ENCODE measurements at regions not wholly inside any gene's neighbourhood (a gene's known extent, or its start where the extent isn't known, plus 50 kb on each side); places are given as distances from the start of the nearest gene placed in this dataset.

- no peak overlapping the region for H2AFZ ChIP-seq (ENCODE audit: low read length, unreplicated experiment)
- no peaks in the 10 kb centered on the region for H3K36me3 ChIP-seq (ENCODE audit: insufficient read depth, low read length)
- H3K4me3 ChIP-seq (ENCODE audit: low read depth, low read length) = no peak overlapping the region
- H3K4me1 ChIP-seq (ENCODE audit: control insufficient read depth, insufficient read depth, low read length, unreplicated experiment) = no peaks in the 10 kb centered on the region
- H3K27me3 ChIP-seq (ENCODE audit: insufficient read depth, low read length) = no peaks in the 10 kb centered on the region
- no peak overlapping the region for H3K27ac ChIP-seq (ENCODE audit: low read depth, low read length)
- H3K79me2 ChIP-seq (ENCODE audit: control insufficient read depth, insufficient read depth, low read length, unreplicated experiment) = no peaks in the 10 kb centered on the region
Observed at GRCh38 chr5:2550509-2550908, 201.0 kb downstream of the IRX2 start.

GRCh38 chr5:2549900-2550299 lies 201.6 kb downstream of the IRX2 start:
- no peaks in the 10 kb centered on the region for H3K79me2 ChIP-seq (ENCODE audit: control insufficient read depth, insufficient read depth, low read length, unreplicated experiment)
- no peaks in the 10 kb centered on the region for H3K27me3 ChIP-seq (ENCODE audit: insufficient read depth, low read length)
- no peak overlapping the region for H3K27ac ChIP-seq (ENCODE audit: low read depth, low read length)
- H2AFZ ChIP-seq (ENCODE audit: low read length, unreplicated experiment) = no peak overlapping the region
- H3K4me3 ChIP-seq (ENCODE audit: low read depth, low read length) = no peak overlapping the region
- no peaks in the 10 kb centered on the region for H3K4me1 ChIP-seq (ENCODE audit: control insufficient read depth, insufficient read depth, low read length, unreplicated experiment)
- H3K36me3 ChIP-seq (ENCODE audit: insufficient read depth, low read length) = no peaks in the 10 kb centered on the region

- Histone ChIP-seq H3K27ac (ENCODE audit: low read depth, low read length) (no peak overlapping the region), H3K36me3 (ENCODE audit: insufficient read depth, low read length) (no peaks in the 10 kb centered on the region), H3K79me2 (ENCODE audit: control insufficient read depth, insufficient read depth, low read length, unreplicated experiment) (no peaks in the 10 kb centered on the region), H3K27me3 (ENCODE audit: insufficient read depth, low read length) (no peaks in the 10 kb centered on the region), H3K4me1 (ENCODE audit: control insufficient read depth, insufficient read depth, low read length, unreplicated experiment) (no peaks in the 10 kb centered on the region), H3K4me3 (ENCODE audit: low read depth, low read length) (no peak overlapping the region), H2AFZ (ENCODE audit: low read length, unreplicated experiment) (no peak overlapping the region)
Observed at GRCh38 chr5:2549354-2549753, 202.1 kb downstream of the IRX2 start.

- Histone ChIP-seq H3K27ac (ENCODE audit: low read depth, low read length) (no peak overlapping the region), H3K79me2 (ENCODE audit: control insufficient read depth, insufficient read depth, low read length, unreplicated experiment) (no peaks in the 10 kb centered on the region), H3K4me3 (ENCODE audit: low read depth, low read length) (no peak overlapping the region), H3K4me1 (ENCODE audit: control insufficient read depth, insufficient read depth, low read length, unreplicated experiment) (no peaks in the 10 kb centered on the region), H2AFZ (ENCODE audit: low read length, unreplicated experiment) (no peak overlapping the region), H3K27me3 (ENCODE audit: insufficient read depth, low read length) (no peaks in the 10 kb centered on the region), H3K36me3 (ENCODE audit: insufficient read depth, low read length) (no peaks in the 10 kb centered on the region)
Observed at GRCh38 chr5:2546938-2547337, 204.5 kb downstream of the IRX2 start.

GRCh38 chr5:2544003-2544402 lies 207.5 kb downstream of the IRX2 start:
- Histone ChIP-seq H2AFZ (ENCODE audit: low read length, unreplicated experiment) (no peak overlapping the region), H3K27me3 (ENCODE audit: insufficient read depth, low read length) (no peaks in the 10 kb centered on the region), H3K79me2 (ENCODE audit: control insufficient read depth, insufficient read depth, low read length, unreplicated experiment) (no peaks in the 10 kb centered on the region), H3K27ac (ENCODE audit: low read depth, low read length) (no peak overlapping the region), H3K4me1 (ENCODE audit: control insufficient read depth, insufficient read depth, low read length, unreplicated experiment) (no peaks in the 10 kb centered on the region), H3K36me3 (ENCODE audit: insufficient read depth, low read length) (no peaks in the 10 kb centered on the region), H3K4me3 (ENCODE audit: low read depth, low read length) (no peak overlapping the region)

- Histone ChIP-seq H3K4me3 (ENCODE audit: low read depth, low read length) (no peak overlapping the region), H3K27me3 (ENCODE audit: insufficient read depth, low read length) (no peaks in the 10 kb centered on the region), H2AFZ (ENCODE audit: low read length, unreplicated experiment) (no peak overlapping the region), H3K79me2 (ENCODE audit: control insufficient read depth, insufficient read depth, low read length, unreplicated experiment) (no peaks in the 10 kb centered on the region), H3K4me1 (ENCODE audit: control insufficient read depth, insufficient read depth, low read length, unreplicated experiment) (no peaks in the 10 kb centered on the region), H3K27ac (ENCODE audit: low read depth, low read length) (no peak overlapping the region), H3K36me3 (ENCODE audit: insufficient read depth, low read length) (no peaks in the 10 kb centered on the region)
Observed at GRCh38 chr5:2542821-2543220, 208.7 kb downstream of the IRX2 start.

GRCh38 chr5:2542026-2542425 lies 209.5 kb downstream of the IRX2 start:
- no peaks in the 10 kb centered on the region for H3K36me3 ChIP-seq (ENCODE audit: insufficient read depth, low read length)
- no peaks in the 10 kb centered on the region for H3K4me1 ChIP-seq (ENCODE audit: control insufficient read depth, insufficient read depth, low read length, unreplicated experiment)
- H2AFZ ChIP-seq (ENCODE audit: low read length, unreplicated experiment) = no peak overlapping the region
- H3K4me3 ChIP-seq (ENCODE audit: low read depth, low read length) = no peak overlapping the region
- no peak overlapping the region for H3K27ac ChIP-seq (ENCODE audit: low read depth, low read length)
- H3K79me2 ChIP-seq (ENCODE audit: control insufficient read depth, insufficient read depth, low read length, unreplicated experiment) = no peaks in the 10 kb centered on the region
- H3K27me3 ChIP-seq (ENCODE audit: insufficient read depth, low read length) = no peaks in the 10 kb centered on the region

- Histone ChIP-seq H3K4me3 (ENCODE audit: low read depth, low read length) (no peak overlapping the region), H2AFZ (ENCODE audit: low read length, unreplicated experiment) (no peak overlapping the region), H3K27ac (ENCODE audit: low read depth, low read length) (no peak overlapping the region), H3K4me1 (ENCODE audit: control insufficient read depth, insufficient read depth, low read length, unreplicated experiment) (no peaks in the 10 kb centered on the region), H3K79me2 (ENCODE audit: control insufficient read depth, insufficient read depth, low read length, unreplicated experiment) (no peaks in the 10 kb centered on the region), H3K36me3 (ENCODE audit: insufficient read depth, low read length) (no peaks in the 10 kb centered on the region), H3K27me3 (ENCODE audit: insufficient read depth, low read length) (no peaks in the 10 kb centered on the region)
Observed at GRCh38 chr5:2538169-2538568, 213.3 kb downstream of the IRX2 start.

- Histone ChIP-seq H3K36me3 (ENCODE audit: insufficient read depth, low read length) (no peaks in the 10 kb centered on the region), H3K4me1 (ENCODE audit: control insufficient read depth, insufficient read depth, low read length, unreplicated experiment) (no peaks in the 10 kb centered on the region), H2AFZ (ENCODE audit: low read length, unreplicated experiment) (no peak overlapping the region), H3K79me2 (ENCODE audit: control insufficient read depth, insufficient read depth, low read length, unreplicated experiment) (no peaks in the 10 kb centered on the region), H3K27ac (ENCODE audit: low read depth, low read length) (no peak overlapping the region), H3K4me3 (ENCODE audit: low read depth, low read length) (no peak overlapping the region), H3K27me3 (ENCODE audit: insufficient read depth, low read length) (no peaks in the 10 kb centered on the region)
Observed at GRCh38 chr5:2537378-2538145, 213.9 kb downstream of the IRX2 start.

GRCh38 chr5:2536632-2537377 lies 214.7 kb downstream of the IRX2 start:
- Histone ChIP-seq H3K79me2 (ENCODE audit: control insufficient read depth, insufficient read depth, low read length, unreplicated experiment) (no peaks in the 10 kb centered on the region), H2AFZ (ENCODE audit: low read length, unreplicated experiment) (no peak overlapping the region), H3K27me3 (ENCODE audit: insufficient read depth, low read length) (no peaks in the 10 kb centered on the region), H3K36me3 (ENCODE audit: insufficient read depth, low read length) (no peaks in the 10 kb centered on the region), H3K27ac (ENCODE audit: low read depth, low read length) (no peak overlapping the region), H3K4me3 (ENCODE audit: low read depth, low read length) (no peak overlapping the region), H3K4me1 (ENCODE audit: control insufficient read depth, insufficient read depth, low read length, unreplicated experiment) (no peaks in the 10 kb centered on the region)

GRCh38 chr5:2534970-2535369 lies 216.5 kb downstream of the IRX2 start:
- no peaks in the 10 kb centered on the region for H3K36me3 ChIP-seq (ENCODE audit: insufficient read depth, low read length)
- H3K27ac ChIP-seq (ENCODE audit: low read depth, low read length) = no peak overlapping the region
- H3K4me1 ChIP-seq (ENCODE audit: control insufficient read depth, insufficient read depth, low read length, unreplicated experiment) = no peaks in the 10 kb centered on the region

More at GRCh38 chr5:2534970-2535369, 216.5 kb downstream of the IRX2 start:
- H2AFZ ChIP-seq (ENCODE audit: low read length, unreplicated experiment) = no peak overlapping the region
- no peak overlapping the region for H3K4me3 ChIP-seq (ENCODE audit: low read depth, low read length)
- no peaks in the 10 kb centered on the region for H3K27me3 ChIP-seq (ENCODE audit: insufficient read depth, low read length)
- H3K79me2 ChIP-seq (ENCODE audit: control insufficient read depth, insufficient read depth, low read length, unreplicated experiment) = no peaks in the 10 kb centered on the region
